ENCODE measurements at regions not wholly inside any gene's neighbourhood (a gene's known extent, or its start where the extent isn't known, plus 50 kb on each side); places are given as distances from the start of the nearest gene placed in this dataset.
A peak's percentile ranks its signal among the peaks of the same experiment; 100 is the strongest.

GRCh38 chr7:46432708-46433107 lies 511.6 kb upstream of the IGFBP3 start:
- DNase-seq (ENCODE audit: low read depth): peak; percentile 51

- DNase-seq (ENCODE audit: low read depth): no peak
Measured at GRCh38 chr7:46428295-46428694, 507.2 kb upstream of the IGFBP3 start.

- no peak for DNase-seq (ENCODE audit: low read depth)
Measured at GRCh38 chr7:46424934-46425333, 503.9 kb upstream of the IGFBP3 start.

- DNase-seq (ENCODE audit: low read depth): no peak
Measured at GRCh38 chr7:46421441-46422230, 500.6 kb upstream of the IGFBP3 start.

GRCh38 chr7:46414946-46415345 lies 493.9 kb upstream of the IGFBP3 start:
- no peak for DNase-seq (ENCODE audit: low read depth)

- no peak for DNase-seq (ENCODE audit: low read depth)
Measured at GRCh38 chr7:46411236-46411635, 490.2 kb upstream of the IGFBP3 start.

- DNase-seq (ENCODE audit: low read depth): no peak
Measured at GRCh38 chr7:46407125-46407524, 486.1 kb upstream of the IGFBP3 start.

- no peak for DNase-seq (ENCODE audit: low read depth)
Measured at GRCh38 chr7:46397591-46397990, 476.5 kb upstream of the IGFBP3 start.

GRCh38 chr7:46396481-46396880 lies 475.4 kb upstream of the IGFBP3 start:
- DNase-seq (ENCODE audit: low read depth): peak; percentile 58

GRCh38 chr7:46393142-46393541 lies 472.1 kb upstream of the IGFBP3 start:
- DNase-seq (ENCODE audit: low read depth): no peak

- DNase-seq (ENCODE audit: low read depth): peak; percentile 86
Measured at GRCh38 chr7:46391231-46392201, 470.4 kb upstream of the IGFBP3 start.

GRCh38 chr7:46390042-46390441 lies 469.0 kb upstream of the IGFBP3 start:
- no peak for DNase-seq (ENCODE audit: low read depth)

GRCh38 chr7:46389146-46389545 lies 468.1 kb upstream of the IGFBP3 start:
- no peak for DNase-seq (ENCODE audit: low read depth)

- DNase-seq (ENCODE audit: low read depth): no peak
Measured at GRCh38 chr7:46387646-46388045, 466.6 kb upstream of the IGFBP3 start.

- no peak for DNase-seq (ENCODE audit: low read depth)
Measured at GRCh38 chr7:46386428-46387399, 465.6 kb upstream of the IGFBP3 start.

- peak; percentile 93 for DNase-seq (ENCODE audit: low read depth)
Measured at GRCh38 chr7:46385662-46386309, 464.7 kb upstream of the IGFBP3 start.

GRCh38 chr7:46383605-46384004 lies 462.5 kb upstream of the IGFBP3 start:
- no peak for DNase-seq (ENCODE audit: low read depth)

GRCh38 chr7:46369933-46370654 lies 449.0 kb upstream of the IGFBP3 start:
- peak; percentile 85 for DNase-seq (ENCODE audit: low read depth)

GRCh38 chr7:46368871-46369270 lies 447.8 kb upstream of the IGFBP3 start:
- no peak for DNase-seq (ENCODE audit: low read depth)

- DNase-seq (ENCODE audit: low read depth): no peak
Measured at GRCh38 chr7:46366526-46366925, 445.5 kb upstream of the IGFBP3 start.

GRCh38 chr7:46363688-46364087 lies 442.6 kb upstream of the IGFBP3 start:
- DNase-seq (ENCODE audit: low read depth): no peak
